HepG2 (cell line): ENCODE measurements at regions not wholly inside any gene's neighbourhood (a gene's known extent, or its start where the extent isn't known, plus 50 kb on each side); places are given as distances from the start of the nearest gene placed in this dataset.
A peak's percentile ranks its signal among the peaks of the same experiment; 100 is the strongest.

Experiments
- ATAC-seq: fragments of 200-7000 bp; cut with Tn5 transposase; 3 replicates; pipeline ENCODE4 v1.9.1; 2020; ENCODE audit warnings: mild to moderate bottlenecking, moderate library complexity
- BruUV-seq: library from RNA; stranded (reverse); fragments of 400-500 nt; replicated peaks from 2 replicates; lab custom pipeline; 2021; lab: Mats Ljungman, UMichigan
- CTCF ChIA-PET: fragments of 300-600 bp; formaldehyde crosslinking; extraction: SDS; loops from one replicate; lab custom pipeline; 2021; ENCODE audit warnings: low total read pairs, inconsistent platforms, low intra/inter-chr PET ratio; lab: Yijun Ruan, JAX
- POLR2A ChIA-PET: fragments of 350-600 bp; sonication (Branson Sonifier 250); formaldehyde crosslinking; loops from one replicate; lab custom pipeline; 2020; ENCODE audit warnings: antibody characterized with exemption, inconsistent platforms; lab: Yijun Ruan, JAX
- DNase-seq: peaks from one replicate; pipeline ENCODE4 v3.0.0-alpha.2; 2015; ENCODE audit warnings: low spot score
- FAIRE-seq: peaks from 3 replicates; lab custom pipeline; 2011; peaks lifted over from hg19 to GRCh38; lab: Jason Lieb, UNC
- H2AFZ ChIP-seq: one replicate; pipeline ENCODE4 v1.6.1; 2011; ENCODE audit warnings: low read length, inconsistent platforms
- H3K27ac ChIP-seq: fragments of 300-600 bp; 3 replicates; pipeline ENCODE4 v1.8.0; 2011; ENCODE audit warnings: mixed run types, mild to moderate bottlenecking, mixed read lengths, low read length, inconsistent platforms; ENCODE audit not compliant: insufficient read depth; ENCODE audit errors: extremely low read length
- H3K27me3 ChIP-seq, 2 experiments: fragments of 200-600 bp in 1 of 2; 2 replicates in 1 of 2; 3 replicates in 1 of 2; pipeline versions ENCODE4 v1.6.0 to v1.8.0; 2011; ENCODE audit warnings: low read length in 2 of 2, mild to moderate bottlenecking in 2 of 2, moderate library complexity in 2 of 2, inconsistent platforms in 1 of 2; ENCODE audit not compliant: insufficient read depth in 2 of 2, control insufficient read depth in 1 of 2
- H3K36me3 ChIP-seq, 2 experiments: fragments of 200-600 bp in 1 of 2; replicated peaks in 1 of 2; 2 replicates in 1 of 2; 3 replicates in 1 of 2; pipeline versions ENCODE4 v1.5.1 to v1.8.0; 2011; ENCODE audit warnings: low read length in 2 of 2, inconsistent platforms in 1 of 2; ENCODE audit not compliant: insufficient read depth in 2 of 2, control insufficient read depth in 1 of 2
- H3K4me1 ChIP-seq: 2 replicates; pipeline ENCODE4 v1.5.1; 2012; ENCODE audit warnings: low read length, inconsistent platforms; ENCODE audit not compliant: insufficient read depth
- H3K4me2 ChIP-seq: 2 replicates; pipeline ENCODE4 v1.6.0; 2011; ENCODE audit warnings: low read depth, low read length, inconsistent platforms
- H3K4me3 ChIP-seq, 3 experiments: fragments of 200-600 bp in 1 of 3; sonication (generic), shearing (Covaris generic) in 1 of 3; replicated peaks in 1 of 3; 2 replicates each; pipeline ENCODE4 v1.5.1; 2011 to 2016; ENCODE audit warnings: low read length in 3 of 3, inconsistent platforms in 2 of 3, low read depth in 2 of 3, mild to moderate bottlenecking in 2 of 3, control low read depth in 1 of 3, mixed read lengths in 1 of 3; ENCODE audit not compliant: insufficient read depth in 1 of 3
- H3K79me2 ChIP-seq: one replicate; pipeline ENCODE4 v1.6.1; 2011; ENCODE audit warnings: low read length, inconsistent platforms; ENCODE audit not compliant: insufficient read depth
- H3K9ac ChIP-seq: 2 replicates; pipeline ENCODE4 v1.6.0; 2011; ENCODE audit warnings: mild to moderate bottlenecking, low read depth, low read length, inconsistent platforms; ENCODE audit not compliant: insufficient read depth
- H3K9me3 ChIP-seq: 2 replicates; pipeline ENCODE4 v1.5.1; 2012; ENCODE audit warnings: mild to moderate bottlenecking, low read length
- H4K20me1 ChIP-seq: 2 replicates; pipeline ENCODE4 v1.6.0; 2011; ENCODE audit warnings: inconsistent platforms, mild to moderate bottlenecking, low read length, moderate library complexity; ENCODE audit not compliant: insufficient read depth
- PCBP2 ChIP-seq: fragments of 200-400 bp; formaldehyde crosslinking; optimal IDR thresholded peaks from 2 replicates; pipeline ENCODE3; 2018; ENCODE audit warnings: low read length, low read depth; ENCODE audit not compliant: poor library complexity, severe bottlenecking
- RAD51 ChIP-seq: fragments of 450-650 bp; IDR thresholded peaks from 2 replicates; pipeline ENCODE4 v1.6.1; 2016; ENCODE audit warnings: borderline replicate concordance
- RXRB ChIP-seq: IDR thresholded peaks from 2 replicates; pipeline ENCODE4 v1.6.1; 2016; ENCODE audit warnings: borderline replicate concordance, missing genetic modification reagents, missing compliant biosample characterization
- SNAI1 ChIP-seq: sonication (generic); formaldehyde crosslinking; IDR thresholded peaks from 2 replicates; pipeline ENCODE4 v1.5.0; 2020; ENCODE audit warnings: mild to moderate bottlenecking, missing genetic modification reagents, borderline replicate concordance
- SOX6 ChIP-seq, 2 experiments: fragments of 450-650 bp in 1 of 2; sonication (generic) in 1 of 2; formaldehyde crosslinking in 1 of 2; IDR thresholded peaks; 2 replicates each; pipeline versions ENCODE4 v1.4.0 to v1.6.1; 2017 to 2020; ENCODE audit warnings: antibody characterized with exemption in 1 of 2, mild to moderate bottlenecking in 1 of 2, missing genetic modification reagents in 1 of 2
- TARDBP ChIP-seq: sonication (generic); formaldehyde crosslinking; IDR thresholded peaks from 2 replicates; pipeline ENCODE4 v1.8.0; 2022; ENCODE audit warnings: mild to moderate bottlenecking, missing genetic modification reagents
- ZBTB8A ChIP-seq: sonication (generic); formaldehyde crosslinking; IDR thresholded peaks from 2 replicates; pipeline ENCODE4 v1.4.0; 2020; ENCODE audit warnings: mild to moderate bottlenecking, low read depth, missing genetic modification reagents, borderline replicate concordance
- ZFP1 ChIP-seq: IDR thresholded peaks from 2 replicates; pipeline ENCODE4 v1.6.1; 2016
- ZMAT3 ChIP-seq: sonication (generic); formaldehyde crosslinking; conservative IDR thresholded peaks from 2 replicates; pipeline ENCODE4 v1.7.0; 2021; ENCODE audit warnings: missing genetic modification reagents
- ZNF10 ChIP-seq: sonication (generic); formaldehyde crosslinking; IDR thresholded peaks from 2 replicates; pipeline ENCODE4 v1.4.0; 2020; ENCODE audit warnings: mild to moderate bottlenecking, low read depth, missing genetic modification reagents, borderline replicate concordance
- ZNF577 ChIP-seq: sonication (generic); formaldehyde crosslinking; IDR thresholded peaks from 2 replicates; pipeline ENCODE4 v1.4.0; 2020; ENCODE audit warnings: mild to moderate bottlenecking, low read depth, missing genetic modification reagents, borderline replicate concordance
- WGBS: methylation state at CpG from one replicate; pipeline ENCODE4 v1.1.6; 2017; ENCODE audit warnings: low lambda C conversion rate; 5-methylcytosine and 5-hydroxymethylcytosine counted together
- in situ Hi-C: cut with HindIII; loops from 2 replicates; pipeline ENCODE4 v1.10.0; 2017; ENCODE audit warnings: low pct_unique_long_range_greater_than_20kb; ENCODE audit not compliant: extremely low pct_ligation_motif_present
- intact Hi-C: fragments of 100-400 bp; cut with micrococcal nuclease; formaldehyde crosslinking; loops from one replicate; pipeline ENCODE4 v1.10.0; 2022; ENCODE audit not compliant: unreplicated experiment
- TF ChIP-seq, protein P1 (sequence below): sonication (generic); IDR thresholded peaks from 2 replicates; pipeline ENCODE4 v1.6.1; 2016; ENCODE audit warnings: low read depth, borderline replicate concordance
- TF ChIP-seq, protein P2 (sequence below): sonication (generic); formaldehyde crosslinking; IDR thresholded peaks from 2 replicates; pipeline ENCODE4 v1.4.0; 2020; ENCODE audit warnings: missing genetic modification reagents, borderline replicate concordance
- TF ChIP-seq, protein P3 (sequence below): sonication (generic); formaldehyde crosslinking; IDR thresholded peaks from 2 replicates; pipeline ENCODE4 v1.9.0; 2022; ENCODE audit warnings: low read depth, missing genetic modification reagents
- TF ChIP-seq, protein P4 (sequence below): sonication (generic); formaldehyde crosslinking; IDR thresholded peaks from 2 replicates; pipeline ENCODE4 v1.5.1; 2020; ENCODE audit warnings: missing genetic modification reagents, mild to moderate bottlenecking, borderline replicate concordance

- TF ChIP-seq, protein P1, sequence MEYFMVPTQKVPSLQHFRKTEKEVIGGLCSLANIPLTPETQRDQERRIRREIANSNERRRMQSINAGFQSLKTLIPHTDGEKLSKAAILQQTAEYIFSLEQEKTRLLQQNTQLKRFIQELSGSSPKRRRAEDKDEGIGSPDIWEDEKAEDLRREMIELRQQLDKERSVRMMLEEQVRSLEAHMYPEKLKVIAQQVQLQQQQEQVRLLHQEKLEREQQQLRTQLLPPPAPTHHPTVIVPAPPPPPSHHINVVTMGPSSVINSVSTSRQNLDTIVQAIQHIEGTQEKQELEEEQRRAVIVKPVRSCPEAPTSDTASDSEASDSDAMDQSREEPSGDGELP: peak; percentile 35; the same call in 1 of the 2 replicates
Observed at GRCh38 chr13:33379608-33380007, 94.1 kb upstream of the STARD13 start (continued).

GRCh38 chr13:33380487-33381079, 95.0 kb upstream of the STARD13 start:
- DNase-seq (peak; percentile 82), ATAC-seq (peak; percentile 91), FAIRE-seq (peak; percentile 67)
- no peak overlapping the region for H3K4me3 ChIP-seq
- no peak overlapping the region for H2AFZ ChIP-seq
- CTCF ChIA-PET: no interaction called here
- no peak overlapping the region for H3K9ac ChIP-seq
- BruUV-seq: no TSS peak
- no peaks in the 10 kb centered on the region for H3K79me2 ChIP-seq
- H3K4me2 ChIP-seq: peak overlapping the region; percentile 37
- no peaks in the 10 kb centered on the region for H3K36me3 ChIP-seq
- POLR2A ChIA-PET: interaction anchor here (1.0 kb wide), 1 partner anchor 38 kb away, joined by 3 read pairs; no protein-coding TSS in a partner anchor
- no peaks in the 10 kb centered on the region for H3K27me3 ChIP-seq
- intact Hi-C loops (no loop called here), in situ Hi-C loops (no loop called here)
- H4K20me1 ChIP-seq: no peaks in the 10 kb centered on the region
- H3K27ac ChIP-seq: peak overlapping the region; percentile 13
- 28% methylated on average over 3 of the region's 3 CpGs for WGBS
- H3K9me3 ChIP-seq: no peaks in the 10 kb centered on the region
- peaks cover 22% of the 10 kb centered on the region for H3K4me1 ChIP-seq
- no peak for TF ChIP-seq ZNF10 (CRISPR knock-in tag)
- no peak for TF ChIP-seq ZNF577
- TF ChIP-seq, protein P2, sequence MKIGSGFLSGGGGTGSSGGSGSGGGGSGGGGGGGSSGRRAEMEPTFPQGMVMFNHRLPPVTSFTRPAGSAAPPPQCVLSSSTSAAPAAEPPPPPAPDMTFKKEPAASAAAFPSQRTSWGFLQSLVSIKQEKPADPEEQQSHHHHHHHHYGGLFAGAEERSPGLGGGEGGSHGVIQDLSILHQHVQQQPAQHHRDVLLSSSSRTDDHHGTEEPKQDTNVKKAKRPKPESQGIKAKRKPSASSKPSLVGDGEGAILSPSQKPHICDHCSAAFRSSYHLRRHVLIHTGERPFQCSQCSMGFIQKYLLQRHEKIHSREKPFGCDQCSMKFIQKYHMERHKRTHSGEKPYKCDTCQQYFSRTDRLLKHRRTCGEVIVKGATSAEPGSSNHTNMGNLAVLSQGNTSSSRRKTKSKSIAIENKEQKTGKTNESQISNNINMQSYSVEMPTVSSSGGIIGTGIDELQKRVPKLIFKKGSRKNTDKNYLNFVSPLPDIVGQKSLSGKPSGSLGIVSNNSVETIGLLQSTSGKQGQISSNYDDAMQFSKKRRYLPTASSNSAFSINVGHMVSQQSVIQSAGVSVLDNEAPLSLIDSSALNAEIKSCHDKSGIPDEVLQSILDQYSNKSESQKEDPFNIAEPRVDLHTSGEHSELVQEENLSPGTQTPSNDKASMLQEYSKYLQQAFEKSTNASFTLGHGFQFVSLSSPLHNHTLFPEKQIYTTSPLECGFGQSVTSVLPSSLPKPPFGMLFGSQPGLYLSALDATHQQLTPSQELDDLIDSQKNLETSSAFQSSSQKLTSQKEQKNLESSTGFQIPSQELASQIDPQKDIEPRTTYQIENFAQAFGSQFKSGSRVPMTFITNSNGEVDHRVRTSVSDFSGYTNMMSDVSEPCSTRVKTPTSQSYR (CRISPR knock-in tag): peak; percentile 62; the same call in 1 of the 2 replicates
- TF ChIP-seq ZFP1 (CRISPR knock-in tag): no peak
- TF ChIP-seq TARDBP (CRISPR knock-in tag): no peak
- TF ChIP-seq RAD51: no peak
- peak; percentile 53; the same call in 1 of the 2 replicates for TF ChIP-seq RXRB (CRISPR knock-in tag)
- TF ChIP-seq, protein P3, sequence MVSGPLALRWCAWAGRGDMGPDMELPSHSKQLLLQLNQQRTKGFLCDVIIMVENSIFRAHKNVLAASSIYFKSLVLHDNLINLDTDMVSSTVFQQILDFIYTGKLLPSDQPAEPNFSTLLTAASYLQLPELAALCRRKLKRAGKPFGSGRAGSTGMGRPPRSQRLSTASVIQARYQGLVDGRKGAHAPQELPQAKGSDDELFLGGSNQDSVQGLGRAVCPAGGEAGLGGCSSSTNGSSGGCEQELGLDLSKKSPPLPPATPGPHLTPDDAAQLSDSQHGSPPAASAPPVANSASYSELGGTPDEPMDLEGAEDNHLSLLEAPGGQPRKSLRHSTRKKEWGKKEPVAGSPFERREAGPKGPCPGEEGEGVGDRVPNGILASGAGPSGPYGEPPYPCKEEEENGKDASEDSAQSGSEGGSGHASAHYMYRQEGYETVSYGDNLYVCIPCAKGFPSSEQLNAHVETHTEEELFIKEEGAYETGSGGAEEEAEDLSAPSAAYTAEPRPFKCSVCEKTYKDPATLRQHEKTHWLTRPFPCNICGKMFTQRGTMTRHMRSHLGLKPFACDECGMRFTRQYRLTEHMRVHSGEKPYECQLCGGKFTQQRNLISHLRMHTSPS (CRISPR knock-in tag): peak; percentile 64
- TF ChIP-seq ZMAT3 (CRISPR knock-in tag): no peak
- no peak for TF ChIP-seq SNAI1
- TF ChIP-seq, protein P4, sequence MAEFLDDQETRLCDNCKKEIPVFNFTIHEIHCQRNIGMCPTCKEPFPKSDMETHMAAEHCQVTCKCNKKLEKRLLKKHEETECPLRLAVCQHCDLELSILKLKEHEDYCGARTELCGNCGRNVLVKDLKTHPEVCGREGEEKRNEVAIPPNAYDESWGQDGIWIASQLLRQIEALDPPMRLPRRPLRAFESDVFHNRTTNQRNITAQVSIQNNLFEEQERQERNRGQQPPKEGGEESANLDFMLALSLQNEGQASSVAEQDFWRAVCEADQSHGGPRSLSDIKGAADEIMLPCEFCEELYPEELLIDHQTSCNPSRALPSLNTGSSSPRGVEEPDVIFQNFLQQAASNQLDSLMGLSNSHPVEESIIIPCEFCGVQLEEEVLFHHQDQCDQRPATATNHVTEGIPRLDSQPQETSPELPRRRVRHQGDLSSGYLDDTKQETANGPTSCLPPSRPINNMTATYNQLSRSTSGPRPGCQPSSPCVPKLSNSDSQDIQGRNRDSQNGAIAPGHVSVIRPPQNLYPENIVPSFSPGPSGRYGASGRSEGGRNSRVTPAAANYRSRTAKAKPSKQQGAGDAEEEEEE (CRISPR knock-in tag): no peak
- no peak for TF ChIP-seq SOX6 (IDR thresholded peaks at IDR 0.05)
- peak; percentile 94 for TF ChIP-seq SOX6 (CRISPR knock-in tag; IDR thresholded peaks at IDR 0.05)
- no peak for TF ChIP-seq PCBP2
- no peak for TF ChIP-seq ZBTB8A (CRISPR knock-in tag)
